ENCODE measurements at regions not wholly inside any gene's neighbourhood (a gene's known extent, or its start where the extent isn't known, plus 50 kb on each side); places are given as distances from the start of the nearest gene placed in this dataset.

- Histone ChIP-seq H3K14ac (replicated peaks; ENCODE audit: low read depth, low read length) (no peak overlapping the region), H3K56ac (ENCODE audit: extremely low read depth, insufficient read depth, low read length) (no peak overlapping the region), H3K23ac (ENCODE audit: low read depth, low read length) (no peak overlapping the region), H3K4me2 (ENCODE audit: low read depth, low read length) (no peak overlapping the region), H3K9me3 (ENCODE audit: control insufficient read depth, insufficient read depth, low read length) (no peaks in the 10 kb centered on the region), H4K5ac (ENCODE audit: low read depth, low read length) (no peak overlapping the region), H3K9me1 (ENCODE audit: insufficient read depth, low read length) (no peaks in the 10 kb centered on the region), H4K20me1 (ENCODE audit: insufficient read depth, low read length) (no peaks in the 10 kb centered on the region), H3K79me1 (ENCODE audit: low read depth in 1 of 2, low read length in 2 of 2) (no peaks in the 10 kb centered on the region), H3K4ac (ENCODE audit: low read depth, low read length) (no peak overlapping the region), H3K9ac (ENCODE audit: low read depth, low read length) (no peak overlapping the region), H2AFZ (replicated peaks; ENCODE audit: low read length, poor library complexity) (no peak overlapping the region), H3K18ac (ENCODE audit: low read depth, low read length) (no peak overlapping the region), H2BK5ac (ENCODE audit: low read depth, low read length, poor library complexity, severe bottlenecking) (no peak overlapping the region), H3K27ac (ENCODE audit: insufficient read depth, low read length) (no peak overlapping the region), H2BK120ac (ENCODE audit: low read depth, low read length) (no peak overlapping the region), H4K91ac (ENCODE audit: insufficient read depth, low read depth, low read length) (no peak overlapping the region), H2AK5ac (ENCODE audit: low read depth, low read length) (no peak overlapping the region), H2BK20ac (ENCODE audit: low read depth, low read length) (no peak overlapping the region), H4K8ac (ENCODE audit: low read depth in 2 of 2, low read length in 2 of 2) (no peak overlapping the region), H3K4me1 (ENCODE audit: control insufficient read depth, insufficient read depth, low read length) (no peaks in the 10 kb centered on the region), H3K27me3 (ENCODE audit: control insufficient read depth, insufficient read depth, low read length) (peaks cover 25% of the 10 kb centered on the region), H3K4me3 (ENCODE audit: insufficient read depth, low read depth, low read length) (no peak overlapping the region), H2BK15ac (ENCODE audit: low read depth, low read length) (no peak overlapping the region), H2AK9ac (replicated peaks; ENCODE audit: low read depth, low read length, poor library complexity) (no peak overlapping the region), H3K36me3 (ENCODE audit: control insufficient read depth, insufficient read depth, low read length) (no peaks in the 10 kb centered on the region)
- BruUV-seq (replicated peaks), result no TSS peak
- no peak for TF ChIP-seq MAFK (IDR thresholded peaks at IDR 0.05; ENCODE audit: low read depth, low read length)
- no peak for TF ChIP-seq MAZ (IDR thresholded peaks at IDR 0.05; ENCODE audit: borderline replicate concordance, low read depth, low read length)
- no peak for TF ChIP-seq MXI1 (IDR thresholded peaks at IDR 0.05; ENCODE audit: borderline replicate concordance, low read depth, low read length)
- TF ChIP-seq CTCF (conservative IDR thresholded peaks at IDR 0.05; ENCODE audit: low read depth, low read length), result no peak
- no peak for TF ChIP-seq FOS (IDR thresholded peaks at IDR 0.05; ENCODE audit: low read depth, low read length)
- TF ChIP-seq RFX5 (IDR thresholded peaks at IDR 0.05; ENCODE audit: low read depth, low read length), result no peak
- TF ChIP-seq SMC3 (IDR thresholded peaks at IDR 0.05; ENCODE audit: low read depth, low read length), result no peak
- TF ChIP-seq, protein P1, sequence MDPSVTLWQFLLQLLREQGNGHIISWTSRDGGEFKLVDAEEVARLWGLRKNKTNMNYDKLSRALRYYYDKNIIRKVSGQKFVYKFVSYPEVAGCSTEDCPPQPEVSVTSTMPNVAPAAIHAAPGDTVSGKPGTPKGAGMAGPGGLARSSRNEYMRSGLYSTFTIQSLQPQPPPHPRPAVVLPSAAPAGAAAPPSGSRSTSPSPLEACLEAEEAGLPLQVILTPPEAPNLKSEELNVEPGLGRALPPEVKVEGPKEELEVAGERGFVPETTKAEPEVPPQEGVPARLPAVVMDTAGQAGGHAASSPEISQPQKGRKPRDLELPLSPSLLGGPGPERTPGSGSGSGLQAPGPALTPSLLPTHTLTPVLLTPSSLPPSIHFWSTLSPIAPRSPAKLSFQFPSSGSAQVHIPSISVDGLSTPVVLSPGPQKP (IDR thresholded peaks at IDR 0.05; ENCODE audit: borderline replicate concordance, low read depth, low read length), result no peak
- TF ChIP-seq USF2 (IDR thresholded peaks at IDR 0.05; ENCODE audit: low read depth, low read length), result no peak
- dilution Hi-C loops (cut with HindIII; ENCODE audit: low sequenced_read_pairs, unreplicated experiment), result no loop called here
- WGBS, 2 experiments (ENCODE audit: extremely low coverage in 2 of 2, insufficient read length in 1 of 2), result 65% methylated on average over 2 of the region's 3 CpGs; no CpG with 5 or more reads in 1 of the 2 experiments
- ChIA-PET CTCF (no interaction called here), POLR2A (ENCODE audit: unreplicated experiment) (no interaction called here)
- in situ Hi-C loops (cut with MboI; ENCODE audit: low sequenced_read_pairs), result no loop called here
- intact Hi-C loops (cut with micrococcal nuclease), result no loop called here
- DNase-seq, result no peak
- no peak for ATAC-seq (ENCODE audit: low read depth)
These were observed 134.6 kb upstream of the PROK2 start for GRCh38 chr3:71919572-71919971.

Data from IMR-90 (cell line).